B cell (primary cell): ENCODE measurements at regions not wholly inside any gene's neighbourhood (a gene's known extent, or its start where the extent isn't known, plus 50 kb on each side); places are given as distances from the start of the nearest gene placed in this dataset.

Experiments used
- ATAC-seq: fragments of 200-7000 bp; cut with Tn5 transposase; one replicate; pipeline ENCODE4 v1.10.0; 2021; ENCODE audit warnings: low read depth, mild to moderate bottlenecking, moderate number of reproducible peaks, moderate library complexity
- CTCF ChIA-PET: fragments of 350-600 bp; sonication (Branson Sonifier 250); formaldehyde crosslinking; loops from one replicate; lab custom pipeline; 2021; ENCODE audit warnings: antibody characterized with exemption, inconsistent platforms; lab: Charles Lee
- POLR2A ChIA-PET: fragments of 350-600 bp; sonication (Branson Sonifier 250); formaldehyde crosslinking; loops from one replicate; lab custom pipeline; 2021; ENCODE audit warnings: antibody characterized with exemption; lab: Charles Lee
- DNase-seq: peaks from one replicate; pipeline ENCODE4 v3.0.0; 2013
- H2AFZ ChIP-seq: 2 replicates; pipeline ENCODE4 v1.6.1; 2012; ENCODE audit warnings: mild to moderate bottlenecking, low read depth, low read length; ENCODE audit not compliant: insufficient read depth, poor library complexity, severe bottlenecking
- H3K27ac ChIP-seq, 2 donors: 1 replicate in 1 of 2; 2 replicates in 1 of 2; pipeline ENCODE4 v1.5.1; 2012 to 2013; ENCODE audit warnings: low read length in 2 of 2, mild to moderate bottlenecking in 2 of 2, moderate library complexity in 1 of 2
- H3K27me3 ChIP-seq, 4 experiments: fragments of 200-600 bp in 1 of 4; sonication (generic) in 1 of 4; replicated peaks in 1 of 4; 1 replicate in 2 of 4; 2 replicates in 2 of 4; pipeline versions ENCODE4 v1.6.1 to v1.7.0; 2013 to 2016; ENCODE audit warnings: low read length in 3 of 4, mild to moderate bottlenecking in 2 of 4, mixed read lengths in 1 of 4, moderate library complexity in 1 of 4; ENCODE audit not compliant: insufficient read depth in 4 of 4, control insufficient read depth in 3 of 4; ENCODE audit errors: control extremely low read depth in 1 of 4
- H3K36me3 ChIP-seq, 2 experiments: replicated peaks in 1 of 2; 1 replicate in 1 of 2; 2 replicates in 1 of 2; pipeline versions ENCODE4 v1.6.1 to v1.7.1; 2013; ENCODE audit warnings: low read length in 1 of 2; ENCODE audit not compliant: insufficient read depth in 2 of 2, control insufficient read depth in 1 of 2; ENCODE audit errors: control extremely low read depth in 1 of 2, extremely low read depth in 1 of 2
- H3K4me1 ChIP-seq, 2 donors: fragments of 200-600 bp in 1 of 2; sonication (generic) in 1 of 2; 1 replicate in 1 of 2; 2 replicates in 1 of 2; pipeline versions ENCODE4 v1.5.1 to v1.6.1; 2013 to 2017; ENCODE audit warnings: low read length in 2 of 2; ENCODE audit not compliant: control insufficient read depth in 2 of 2, insufficient read depth in 2 of 2
- H3K4me2 ChIP-seq: replicated peaks from 2 replicates; pipeline ENCODE3; 2012; ENCODE audit warnings: mild to moderate bottlenecking, low read depth, low read length; ENCODE audit not compliant: poor library complexity, severe bottlenecking
- H3K4me3 ChIP-seq, 5 experiments: fragments of 200-600 bp in 1 of 5; sonication (generic) in 1 of 5; 1 replicate in 3 of 5; 2 replicates in 2 of 5; pipeline versions ENCODE4 v1.5.1 to v1.7.0; 2011 to 2016; ENCODE audit warnings: low read length in 4 of 5, mild to moderate bottlenecking in 4 of 5, low read depth in 2 of 5, control low read depth in 1 of 5, moderate library complexity in 1 of 5; ENCODE audit not compliant: insufficient read depth in 1 of 5; ENCODE audit errors: control extremely low read depth in 1 of 5, extremely low read depth in 1 of 5
- H3K79me2 ChIP-seq: fragments of 200-600 bp; sonication (generic); one replicate; pipeline ENCODE4 v1.6.0; 2016; ENCODE audit warnings: low read length; ENCODE audit not compliant: control insufficient read depth, insufficient read depth
- H3K9ac ChIP-seq: fragments of 200-600 bp; sonication (generic); 2 replicates; pipeline ENCODE4 v1.6.1; 2017; ENCODE audit warnings: mild to moderate bottlenecking, low read length, moderate library complexity
- H3K9me3 ChIP-seq, 3 donors: one replicate each; pipeline versions ENCODE4 v1.6.1 to v1.7.1; 2013; ENCODE audit warnings: low read length in 2 of 3; ENCODE audit not compliant: control insufficient read depth in 2 of 3, insufficient read depth in 1 of 3; ENCODE audit errors: control extremely low read depth in 1 of 3
- H4K20me1 ChIP-seq: 2 replicates; pipeline ENCODE4 v1.6.0; 2012; ENCODE audit warnings: mild to moderate bottlenecking, low read length; ENCODE audit not compliant: insufficient read depth, control insufficient read depth, poor library complexity, severe bottlenecking
- H3K27ac Mint-ChIP-seq: one replicate; pipeline ENCODE4 v1.8.0; 2021; ENCODE audit warnings: mixed read lengths
- H3K27me3 Mint-ChIP-seq: one replicate; pipeline ENCODE4 v1.8.0; 2021; ENCODE audit warnings: mixed read lengths
- H3K4me1 Mint-ChIP-seq: one replicate; pipeline ENCODE4 v1.8.0; 2021; ENCODE audit warnings: mixed read lengths
- H3K4me3 Mint-ChIP-seq: one replicate; pipeline ENCODE4 v1.8.0; 2021; ENCODE audit warnings: mixed read lengths
- H3K9me3 Mint-ChIP-seq: one replicate; pipeline ENCODE4 v1.8.0; 2022; ENCODE audit warnings: mixed read lengths; ENCODE audit not compliant: insufficient read depth
- CTCF ChIP-seq: fragments of 200-600 bp; IDR thresholded peaks from one replicate; pipeline ENCODE4 v1.8.0; 2022; ENCODE audit warnings: antibody characterized with exemption, mild to moderate bottlenecking
- EZH2 ChIP-seq: IDR thresholded peaks from 2 replicates; pipeline ENCODE4 v1.6.1; 2012; ENCODE audit warnings: borderline replicate concordance, low read depth, mild to moderate bottlenecking, moderate library complexity, low read length; ENCODE audit not compliant: insufficient read depth, poor library complexity, severe bottlenecking
- WGBS: methylation state at CpG from one replicate; pipeline ENCODE4 v1.1.5; 2013; ENCODE audit warnings: missing lambda C conversion rate; ENCODE audit not compliant: insufficient coverage; 5-methylcytosine and 5-hydroxymethylcytosine counted together
- intact Hi-C: fragments of 100-400 bp; cut with micrococcal nuclease; formaldehyde crosslinking; loops from one replicate; pipeline ENCODE4 v1.10.0; 2022

- no peak overlapping the region for H3K27ac Mint-ChIP-seq
- Histone ChIP-seq H3K4me2 (no peak overlapping the region), H3K9ac (no peak overlapping the region), H4K20me1 (no peaks in the 10 kb centered on the region), H3K4me1 (no peaks in the 10 kb centered on the region), H3K36me3 (no peaks in the 10 kb centered on the region), H3K4me3 (no peak overlapping the region), H3K79me2 (no peaks in the 10 kb centered on the region), H3K27me3 (no peaks in the 10 kb centered on the region), H3K27ac (no peak overlapping the region), H3K9me3 (no peaks in the 10 kb centered on the region), H2AFZ (no peak overlapping the region)
- TF ChIP-seq CTCF (no peak), EZH2 (no peak)
- H3K9me3 Mint-ChIP-seq = peaks cover 2% of the 10 kb centered on the region
- CTCF ChIA-PET = no interaction called here
- ATAC-seq (no peak), DNase-seq (no peak)
- H3K4me1 Mint-ChIP-seq = no peaks in the 10 kb centered on the region
- 88% methylated on average over 1 of the region's 3 CpGs for WGBS
- no peaks in the 10 kb centered on the region for H3K27me3 Mint-ChIP-seq
- intact Hi-C loops = no loop called here
- H3K4me3 Mint-ChIP-seq = no peak overlapping the region
- POLR2A ChIA-PET = no interaction called here
Measured at GRCh38 chr2:22795287-22795866, 589.6 kb upstream of the KLHL29 start.

- Histone ChIP-seq H3K27ac (no peak overlapping the region), H3K79me2 (no peaks in the 10 kb centered on the region), H2AFZ (no peak overlapping the region), H3K36me3 (no peaks in the 10 kb centered on the region), H3K27me3 (no peaks in the 10 kb centered on the region), H3K4me1 (no peaks in the 10 kb centered on the region), H3K4me2 (no peak overlapping the region), H3K4me3 (no peak overlapping the region), H3K9ac (no peak overlapping the region), H4K20me1 (no peaks in the 10 kb centered on the region), H3K9me3 (no peaks in the 10 kb centered on the region)
- CTCF ChIA-PET = no interaction called here
- Mint-ChIP-seq H3K4me3 (no peak overlapping the region), H3K27me3 (no peaks in the 10 kb centered on the region), H3K9me3 (peaks cover 2% of the 10 kb centered on the region), H3K4me1 (no peaks in the 10 kb centered on the region), H3K27ac (no peak overlapping the region)
- ATAC-seq (no peak), DNase-seq (no peak)
- WGBS = no CpG with 5 or more reads among the region's 1 CpG
- intact Hi-C loops = no loop called here
- POLR2A ChIA-PET = no interaction called here
- TF ChIP-seq EZH2 = no peak
- no peak for TF ChIP-seq CTCF
Measured at GRCh38 chr2:22798386-22798785, 586.6 kb upstream of the KLHL29 start.
